Loucy (cell line): ENCODE measurements at regions not wholly inside any gene's neighbourhood (a gene's known extent, or its start where the extent isn't known, plus 50 kb on each side); places are given as distances from the start of the nearest gene placed in this dataset.
"Not testable (repeated sequence)": the region's sequence is repeated elsewhere in the genome, so short reads cannot be mapped to it uniquely, and the experiment has no call there.

ENCODE experiments used
- H2AFZ ChIP-seq: fragments of 200-600 bp; sonication (generic); 2 replicates; pipeline ENCODE4 v1.6.0; 2016; ENCODE audit warnings: antibody characterized with exemption, mild to moderate bottlenecking, low read length, moderate library complexity
- H3F3A ChIP-seq: fragments of 200-600 bp; 2 replicates; pipeline ENCODE4 v1.6.0; 2016; ENCODE audit warnings: antibody characterized with exemption, low read depth, mild to moderate bottlenecking
- H3K27me3 ChIP-seq: fragments of 200-600 bp; sonication (generic); 2 replicates; pipeline ENCODE4 v1.6.1; 2014; ENCODE audit warnings: low read length, mild to moderate bottlenecking; ENCODE audit not compliant: insufficient read depth, poor library complexity, severe bottlenecking
- H3K36me3 ChIP-seq: fragments of 200-600 bp; sonication (generic); 2 replicates; pipeline ENCODE4 v1.6.1; 2016; ENCODE audit warnings: low read length; ENCODE audit not compliant: insufficient read depth
- H3K4me1 ChIP-seq: fragments of 200-600 bp; sonication (generic); 2 replicates; pipeline ENCODE4 v1.5.1; 2014; ENCODE audit warnings: low read length, mild to moderate bottlenecking; ENCODE audit not compliant: insufficient read depth, poor library complexity, severe bottlenecking
- H3K4me2 ChIP-seq: fragments of 200-600 bp; sonication (generic); 2 replicates; pipeline ENCODE4 v1.6.0; 2014; ENCODE audit warnings: antibody characterized with exemption, low read length, low read depth, mild to moderate bottlenecking; ENCODE audit not compliant: poor library complexity, severe bottlenecking
- H3K4me3 ChIP-seq: fragments of 200-600 bp; sonication (generic); 2 replicates; pipeline ENCODE4 v1.5.1; 2014; ENCODE audit warnings: low read length, mild to moderate bottlenecking, mixed read lengths; ENCODE audit not compliant: poor library complexity, severe bottlenecking
- H3K79me2 ChIP-seq: fragments of 200-600 bp; sonication (generic); 2 replicates; pipeline ENCODE4 v1.6.1; 2014; ENCODE audit warnings: low read length; ENCODE audit not compliant: insufficient read depth
- H3K9ac ChIP-seq: fragments of 200-600 bp; sonication (generic); 2 replicates; pipeline ENCODE4 v1.6.0; 2014; ENCODE audit warnings: mild to moderate bottlenecking, low read depth, low read length, moderate library complexity; ENCODE audit not compliant: poor library complexity, severe bottlenecking
- H3K9me2 ChIP-seq: fragments of 200-600 bp; sonication (generic); replicated peaks from 2 replicates; pipeline ENCODE4 v1.6.1; 2016; ENCODE audit warnings: low read depth, low read length, mixed read lengths
- H3K9me3 ChIP-seq: fragments of 200-600 bp; sonication (generic); 2 replicates; pipeline ENCODE4 v1.6.1; 2014; ENCODE audit warnings: mild to moderate bottlenecking, antibody characterized with exemption, low read length, low read depth; ENCODE audit not compliant: insufficient read depth
- H4K20me1 ChIP-seq: fragments of 200-600 bp; sonication (generic); 2 replicates; pipeline ENCODE4 v1.6.0; 2014; ENCODE audit warnings: antibody characterized with exemption, low read length, mild to moderate bottlenecking; ENCODE audit not compliant: insufficient read depth, poor library complexity, severe bottlenecking
- CTCF ChIP-seq: fragments of 200-600 bp; sonication (generic); conservative IDR thresholded peaks from 2 replicates; pipeline ENCODE4 v1.5.1; 2014; ENCODE audit warnings: mild to moderate bottlenecking, antibody characterized with exemption, low read length
- EZH2phosphoT487 ChIP-seq: fragments of 200-600 bp; IDR thresholded peaks from 2 replicates; pipeline ENCODE4 v1.6.1; 2018; ENCODE audit warnings: antibody characterized with exemption, mild to moderate bottlenecking, moderate library complexity, borderline replicate concordance

DNA sequence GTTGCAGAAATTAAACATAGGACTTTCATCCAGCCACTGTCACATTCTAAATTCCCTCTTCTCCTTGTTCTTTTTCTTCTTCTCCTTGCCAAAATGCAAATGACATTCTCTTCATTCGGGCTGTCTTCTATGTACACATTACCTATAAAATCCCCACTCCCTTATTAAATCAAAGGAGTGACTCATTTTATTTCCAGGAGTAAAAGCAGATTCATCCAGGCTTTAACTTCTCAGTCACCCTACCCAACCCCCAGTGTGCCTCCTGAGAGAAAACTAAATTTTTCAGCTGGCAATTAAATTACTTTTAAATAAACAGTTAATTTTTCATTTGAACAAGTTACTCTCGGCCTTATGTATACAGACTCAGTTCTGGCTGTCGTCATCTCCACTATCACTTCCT lies 223.9 kb upstream of the SHH start:
- Histone ChIP-seq H3K9ac (no peak overlapping the region), H3K4me3 (no peak overlapping the region), H3K9me3 (peaks cover 2% of the 10 kb centered on the region; the same call in 1 of the 2 replicates), H3K4me2 (no peak overlapping the region), H4K20me1 (no peaks in the 10 kb centered on the region), H3K79me2 (no peaks in the 10 kb centered on the region), H3K4me1 (no peaks in the 10 kb centered on the region), H3F3A (no peaks in the 10 kb centered on the region), H3K9me2 (no peaks in the 10 kb centered on the region), H3K36me3 (no peaks in the 10 kb centered on the region), H2AFZ (no peak overlapping the region), H3K27me3 (no peaks in the 10 kb centered on the region)
- TF ChIP-seq EZH2phosphoT487 (no peak), CTCF (no peak)

- not testable (repeated sequence) for H2AFZ ChIP-seq, H3F3A ChIP-seq, H3K4me1 ChIP-seq, H4K20me1 ChIP-seq, H3K9ac ChIP-seq, H3K4me3 ChIP-seq, H3K27me3 ChIP-seq, H3K9me3 ChIP-seq, H3K36me3 ChIP-seq, H3K4me2 ChIP-seq, H3K79me2 ChIP-seq, H3K9me2 ChIP-seq
Measured at GRCh38 chr7:156035387-156035786, 223.1 kb upstream of the SHH start.

DNA sequence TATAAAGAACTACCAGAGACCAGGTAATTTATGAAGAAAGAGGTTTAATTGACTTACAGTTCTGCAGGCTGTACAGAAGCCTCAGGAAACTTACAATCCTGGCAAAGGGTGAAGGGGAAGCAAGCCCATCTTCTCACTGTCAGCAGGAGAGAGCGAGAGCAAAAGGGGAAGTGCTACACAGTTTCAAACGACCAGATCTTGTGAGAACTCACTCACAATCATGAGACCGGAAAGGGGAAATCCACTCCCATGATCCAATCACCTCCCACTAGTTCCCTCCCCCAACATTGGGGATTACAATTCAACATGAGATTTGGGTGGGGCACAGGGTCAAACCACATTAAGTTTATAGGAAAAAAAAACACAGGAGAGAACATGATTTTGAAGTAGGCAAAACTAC lies 222.1 kb upstream of the SHH start:
- H3K36me3 ChIP-seq, result no peaks in the 10 kb centered on the region
- H3K4me2 ChIP-seq, result no peak overlapping the region
- H3F3A ChIP-seq, result no peaks in the 10 kb centered on the region
- no peaks in the 10 kb centered on the region for H3K4me1 ChIP-seq
- H3K9me3 ChIP-seq, result peaks cover 2% of the 10 kb centered on the region; the same call in 1 of the 2 replicates
- no peak overlapping the region for H3K4me3 ChIP-seq
- no peak overlapping the region for H3K9ac ChIP-seq
- TF ChIP-seq CTCF, result no peak
- TF ChIP-seq EZH2phosphoT487, result no peak
- H4K20me1 ChIP-seq, result no peaks in the 10 kb centered on the region
- no peaks in the 10 kb centered on the region for H3K27me3 ChIP-seq
- H3K79me2 ChIP-seq, result no peaks in the 10 kb centered on the region
- no peaks in the 10 kb centered on the region for H3K9me2 ChIP-seq
- H2AFZ ChIP-seq, result no peak overlapping the region

DNA sequence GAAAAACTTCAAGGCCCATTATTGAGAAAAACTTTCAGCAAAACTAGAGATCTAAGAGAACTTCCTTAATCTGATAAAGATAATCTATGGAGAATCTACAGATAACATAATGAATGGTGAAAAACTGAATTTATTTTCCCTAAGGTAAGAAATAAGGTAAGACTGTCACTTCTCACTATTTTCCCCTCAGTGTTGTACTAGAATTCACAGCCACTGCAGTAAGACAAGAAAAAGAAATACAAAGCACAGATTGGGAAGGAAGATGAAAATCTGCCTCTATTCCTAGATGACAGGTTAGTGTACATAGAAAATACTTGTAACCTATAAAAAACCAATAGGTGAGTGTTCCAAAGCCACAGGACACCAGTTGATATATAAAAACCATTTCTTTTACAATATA lies 220.7 kb upstream of the SHH start:
- no peaks in the 10 kb centered on the region; the same call in 1 of the 2 replicates for H3K9me3 ChIP-seq
- H3K9me2 ChIP-seq, result no peaks in the 10 kb centered on the region
- no peak overlapping the region for H3K9ac ChIP-seq
- no peak overlapping the region for H3K4me3 ChIP-seq
- TF ChIP-seq EZH2phosphoT487 (no peak), CTCF (no peak)
- H3K4me1 ChIP-seq, result no peaks in the 10 kb centered on the region
- H2AFZ ChIP-seq, result no peak overlapping the region
- H3K36me3 ChIP-seq, result no peaks in the 10 kb centered on the region
- no peaks in the 10 kb centered on the region for H4K20me1 ChIP-seq
- no peak overlapping the region for H3K4me2 ChIP-seq
- no peaks in the 10 kb centered on the region for H3F3A ChIP-seq
- H3K79me2 ChIP-seq, result no peaks in the 10 kb centered on the region
- H3K27me3 ChIP-seq, result no peaks in the 10 kb centered on the region
